ENCODE measurements at regions not wholly inside any gene's neighbourhood (a gene's known extent, or its start where the extent isn't known, plus 50 kb on each side); places are given as distances from the start of the nearest gene placed in this dataset.

DNA sequence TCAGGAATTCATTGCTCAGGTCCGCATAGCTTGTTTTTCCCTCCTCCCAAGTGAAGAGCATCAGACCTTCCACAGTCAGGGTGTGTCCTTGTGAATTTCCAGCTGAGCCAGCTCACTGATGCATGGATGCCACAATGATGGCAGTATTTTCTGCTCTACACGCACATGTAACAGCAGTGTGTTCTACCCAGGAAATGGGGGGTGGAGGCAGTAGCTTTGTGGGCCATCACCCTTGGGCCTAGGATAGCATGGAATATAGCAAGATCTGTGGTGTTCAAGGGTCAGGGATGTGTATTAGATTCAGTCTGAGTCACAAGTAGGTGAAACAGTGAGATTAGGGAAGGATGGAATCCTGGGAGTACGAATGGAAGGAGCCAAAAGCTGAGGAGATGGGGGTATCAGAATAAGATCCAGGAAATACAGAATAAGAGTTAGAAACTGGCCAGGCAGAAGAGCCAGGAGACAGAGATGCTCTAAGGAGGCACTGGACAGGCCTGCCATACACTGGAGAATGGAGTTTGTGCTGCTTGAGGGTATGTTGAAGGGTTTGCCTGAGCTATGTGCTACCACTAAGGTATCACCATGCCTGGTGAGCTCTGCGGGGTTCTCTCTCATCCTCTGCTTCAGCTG is 90.6 kb upstream of the CNIH3 start:
- CTCF ChIA-PET, result interaction anchor here (0.6 to 0.8 kb wide), 2 partner anchors 12 to 19 kb away, joined by 3 read pairs; no protein-coding TSS in a partner anchor
- no peak for DNase-seq (ENCODE audit: low spot score)
- POLR2A ChIA-PET (ENCODE audit: low non-redundant PET), result no interaction called here
- TF ChIP-seq, protein P1, sequence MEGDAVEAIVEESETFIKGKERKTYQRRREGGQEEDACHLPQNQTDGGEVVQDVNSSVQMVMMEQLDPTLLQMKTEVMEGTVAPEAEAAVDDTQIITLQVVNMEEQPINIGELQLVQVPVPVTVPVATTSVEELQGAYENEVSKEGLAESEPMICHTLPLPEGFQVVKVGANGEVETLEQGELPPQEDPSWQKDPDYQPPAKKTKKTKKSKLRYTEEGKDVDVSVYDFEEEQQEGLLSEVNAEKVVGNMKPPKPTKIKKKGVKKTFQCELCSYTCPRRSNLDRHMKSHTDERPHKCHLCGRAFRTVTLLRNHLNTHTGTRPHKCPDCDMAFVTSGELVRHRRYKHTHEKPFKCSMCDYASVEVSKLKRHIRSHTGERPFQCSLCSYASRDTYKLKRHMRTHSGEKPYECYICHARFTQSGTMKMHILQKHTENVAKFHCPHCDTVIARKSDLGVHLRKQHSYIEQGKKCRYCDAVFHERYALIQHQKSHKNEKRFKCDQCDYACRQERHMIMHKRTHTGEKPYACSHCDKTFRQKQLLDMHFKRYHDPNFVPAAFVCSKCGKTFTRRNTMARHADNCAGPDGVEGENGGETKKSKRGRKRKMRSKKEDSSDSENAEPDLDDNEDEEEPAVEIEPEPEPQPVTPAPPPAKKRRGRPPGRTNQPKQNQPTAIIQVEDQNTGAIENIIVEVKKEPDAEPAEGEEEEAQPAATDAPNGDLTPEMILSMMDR (conservative IDR thresholded peaks at IDR 0.05; ENCODE audit: low read depth), result no peak
- H3K27ac ChIP-seq, result no peak overlapping the region

DNA sequence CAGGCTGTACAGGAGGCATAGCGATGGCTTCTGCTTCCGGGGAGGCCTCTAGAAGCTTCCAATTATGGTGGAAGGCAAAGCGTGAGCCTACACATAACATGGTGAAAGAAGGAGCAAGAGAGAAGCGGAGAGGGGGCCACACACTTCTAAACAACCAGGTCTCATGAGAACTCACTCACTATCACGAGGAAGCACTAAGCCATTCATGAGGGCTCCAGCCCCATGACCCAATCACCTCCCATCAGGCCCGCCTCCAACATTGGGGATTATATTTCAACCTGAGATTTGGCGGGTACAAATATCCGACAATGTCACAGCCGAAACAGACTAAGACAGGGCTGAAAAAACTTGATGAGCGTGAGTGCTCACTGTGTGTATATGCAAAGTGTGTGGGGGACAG is 89.3 kb upstream of the CNIH3 start:
- ChIA-PET CTCF (no interaction called here), POLR2A (ENCODE audit: low non-redundant PET) (no interaction called here)

DNA sequence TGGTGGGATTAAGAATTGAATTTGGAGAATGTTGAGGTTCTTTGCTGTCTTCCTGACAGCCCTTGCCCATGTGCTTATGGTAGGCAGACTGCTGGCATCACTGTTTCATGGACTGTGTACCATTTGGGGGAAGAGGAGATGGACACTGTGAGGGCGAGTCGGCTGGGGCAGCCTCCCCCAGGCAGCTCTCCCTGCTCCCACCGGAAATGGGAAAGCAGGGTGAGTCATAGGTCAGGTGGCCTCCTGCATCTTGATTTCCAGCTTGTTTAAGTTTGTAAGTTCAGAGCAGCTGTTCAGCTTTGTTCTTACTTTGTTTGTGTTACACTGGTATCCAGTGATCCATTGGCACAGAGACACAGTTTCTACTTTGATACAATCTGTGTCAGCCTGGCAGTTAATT is 87.2 kb upstream of the CNIH3 start:
- TF ChIP-seq, protein P1 (conservative IDR thresholded peaks at IDR 0.05; ENCODE audit: low read depth), result no peak
- ChIA-PET CTCF (interaction anchor here (1.8 kb wide), 1 partner anchor 15 kb away, joined by 7 read pairs; no protein-coding TSS in a partner anchor), POLR2A (ENCODE audit: low non-redundant PET) (no interaction called here)
- DNase-seq (ENCODE audit: low spot score), result peak; percentile 36
- peak overlapping the region; percentile 33; the same call in 1 of the 2 replicates for H3K27ac ChIP-seq

More for the DNA sequence above, 89.3 kb upstream of the CNIH3 start:
- TF ChIP-seq, protein P1 (conservative IDR thresholded peaks at IDR 0.05; ENCODE audit: low read depth), result no peak
- no peak overlapping the region for H3K27ac ChIP-seq
- no peak for DNase-seq (ENCODE audit: low spot score)

DNA sequence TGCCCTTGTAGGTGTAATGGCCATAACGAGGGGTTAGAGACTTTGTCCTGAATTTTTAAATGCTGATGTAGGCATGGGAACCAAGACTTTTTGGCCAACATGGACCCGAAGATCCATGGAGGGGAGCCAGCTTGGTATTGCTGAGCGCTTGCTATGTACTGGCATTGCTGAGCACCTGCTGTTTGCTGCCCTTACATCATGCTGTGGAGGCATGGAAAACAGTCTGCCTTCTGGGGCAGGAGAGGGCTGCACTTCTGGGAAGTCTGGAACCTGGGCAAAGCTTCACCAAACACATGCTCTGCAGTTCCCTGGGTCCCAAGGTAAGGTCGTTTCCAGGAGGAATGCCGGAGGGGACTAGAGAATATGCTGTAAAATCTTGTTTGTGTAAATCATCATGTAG is 86.3 kb upstream of the CNIH3 start:
- ChIA-PET CTCF (interaction anchor here (0.6 to 1.8 kb wide), 2 partner anchors 16 to 57 kb away, joined by 3 to 7 read pairs; no protein-coding TSS in a partner anchor), POLR2A (ENCODE audit: low non-redundant PET) (no interaction called here)
- TF ChIP-seq, protein P1 (conservative IDR thresholded peaks at IDR 0.05; ENCODE audit: low read depth), result no peak
- H3K27ac ChIP-seq, result no peak overlapping the region
- DNase-seq (ENCODE audit: low spot score), result no peak

- TF ChIP-seq, protein P1 (conservative IDR thresholded peaks at IDR 0.05; ENCODE audit: low read depth), result no peak
- CTCF ChIA-PET, result interaction anchor here (0.7 kb wide), 1 partner anchor 513 kb away, joined by 4 read pairs; no protein-coding TSS in a partner anchor
- H3K27ac ChIP-seq, result no peak overlapping the region
- DNase-seq (ENCODE audit: low spot score), result no peak
- POLR2A ChIA-PET (ENCODE audit: low non-redundant PET), result no interaction called here
Measured at GRCh38 chr1:224533517-224533916, 82.6 kb upstream of the CNIH3 start.

DNA sequence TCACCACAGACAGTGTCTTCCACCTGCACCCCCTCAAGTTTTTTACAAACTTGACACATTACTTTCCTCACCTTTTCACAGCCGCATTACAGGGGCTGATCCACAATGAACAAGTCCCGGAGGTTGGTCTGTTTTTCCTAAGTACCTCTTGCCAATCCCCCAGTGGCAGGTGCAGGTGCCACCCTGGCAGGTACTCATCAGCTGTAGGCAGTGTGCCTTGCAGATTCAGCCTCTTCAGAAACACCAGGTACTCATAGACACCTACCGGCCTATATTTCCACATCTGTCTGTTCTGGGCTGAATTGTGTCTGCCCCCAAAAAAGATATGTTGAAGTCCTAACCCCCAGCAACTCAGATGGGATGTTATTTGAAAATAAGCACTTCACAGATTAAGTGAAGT is 81.4 kb upstream of the CNIH3 start:
- TF ChIP-seq, protein P1 (conservative IDR thresholded peaks at IDR 0.05; ENCODE audit: low read depth), result no peak
- DNase-seq (ENCODE audit: low spot score), result no peak
- POLR2A ChIA-PET (ENCODE audit: low non-redundant PET), result no interaction called here
- H3K27ac ChIP-seq, result no peak overlapping the region
- CTCF ChIA-PET, result interaction anchor here (0.7 kb wide), 1 partner anchor 8 kb away, joined by 3 read pairs; no protein-coding TSS in a partner anchor
